Natural killer cell treated with Interleukin-12 subunit alpha and Interleukin-12 subunit beta and Interleukin-15 and Interleukin-18, amount 100 ng/mL, for 72 hours (primary cell): ENCODE measurements at regions not wholly inside any gene's neighbourhood (a gene's known extent, or its start where the extent isn't known, plus 50 kb on each side); places are given as distances from the start of the nearest gene placed in this dataset.

Source experiments
- ATAC-seq, 2 donors: fragments of 150-1000 bp; cut with Tn5 transposase in 1 of 2; sonication (Bioruptor Pico), chemical (Tn5 transposase) in 1 of 2; 2 replicates each; pipeline ENCODE4 v1.10.0; 2021
- DNase-seq: peaks from one replicate; pipeline ENCODE4 v3.0.0; 2022; ENCODE audit warnings: low spot score
- H3K27ac Mint-ChIP-seq, 2 donors: 1 replicate in 1 of 2; 2 replicates in 1 of 2; pipeline ENCODE4 v1.8.0; 2022; ENCODE audit warnings: mixed read lengths in 2 of 2, mild to moderate bottlenecking in 1 of 2, moderate library complexity in 1 of 2
- H3K27me3 Mint-ChIP-seq, 2 donors: 1 replicate in 1 of 2; 2 replicates in 1 of 2; pipeline ENCODE4 v1.8.0; 2022; ENCODE audit warnings: mixed read lengths in 2 of 2
- H3K36me3 Mint-ChIP-seq: one replicate; pipeline ENCODE4 v1.8.0; 2022; ENCODE audit warnings: mixed read lengths
- H3K4me1 Mint-ChIP-seq, 2 donors: 1 replicate in 1 of 2; 2 replicates in 1 of 2; pipeline ENCODE4 v1.8.0; 2022; ENCODE audit warnings: low read depth in 2 of 2, mixed read lengths in 2 of 2, mild to moderate bottlenecking in 1 of 2
- H3K4me3 Mint-ChIP-seq: one replicate; pipeline ENCODE4 v1.8.0; 2022; ENCODE audit warnings: mixed read lengths
- H3K9me3 Mint-ChIP-seq: 2 replicates; pipeline ENCODE4 v1.8.0; 2022; ENCODE audit warnings: mixed read lengths

- H3K4me1 Mint-ChIP-seq: peaks cover 32 to 44% of the 10 kb centered on the region in 2 donors
- H3K36me3 Mint-ChIP-seq: no peaks in the 10 kb centered on the region
- DNase-seq (no peak), ATAC-seq (peak in 1 of 2 donors; percentile 31)
- H3K9me3 Mint-ChIP-seq: no peaks in the 10 kb centered on the region
- H3K27ac Mint-ChIP-seq: peak overlapping the region; percentile 38 to 66
- peak overlapping the region; percentile 70 for H3K4me3 Mint-ChIP-seq
- no peaks in the 10 kb centered on the region for H3K27me3 Mint-ChIP-seq
These were observed 64.5 kb downstream of the C9orf152 start for GRCh38 chr9:110143485-110143884.

- Mint-ChIP-seq H3K4me1 (peaks cover 34 to 49% of the 10 kb centered on the region in 2 donors), H3K36me3 (no peaks in the 10 kb centered on the region)
These were observed 63.9 kb downstream of the C9orf152 start for GRCh38 chr9:110143950-110144545.

GRCh38 chr9:110146373-110146772 lies 61.6 kb downstream of the C9orf152 start:
- H3K36me3 Mint-ChIP-seq: peaks cover 5% of the 10 kb centered on the region
- H3K27ac Mint-ChIP-seq: peak overlapping the region; percentile 48 to 92
- no peaks in the 10 kb centered on the region for H3K9me3 Mint-ChIP-seq
- H3K27me3 Mint-ChIP-seq: no peaks in the 10 kb centered on the region
- DNase-seq (no peak), ATAC-seq (no peak)
- H3K4me1 Mint-ChIP-seq: peaks cover 51 to 71% of the 10 kb centered on the region in 2 donors
- H3K4me3 Mint-ChIP-seq: no peak overlapping the region

More at GRCh38 chr9:110143950-110144545, 63.9 kb downstream of the C9orf152 start:
- no peak for DNase-seq
- H3K9me3 Mint-ChIP-seq: no peaks in the 10 kb centered on the region
- H3K4me3 Mint-ChIP-seq: peak overlapping the region; percentile 70
- H3K27me3 Mint-ChIP-seq: no peaks in the 10 kb centered on the region
- ATAC-seq: peak; percentile 65 to 68
- peak overlapping the region; percentile 38 to 66 for H3K27ac Mint-ChIP-seq

GRCh38 chr9:110148384-110148783 lies 59.6 kb downstream of the C9orf152 start:
- Mint-ChIP-seq H3K27me3 (no peaks in the 10 kb centered on the region), H3K27ac (peak overlapping the region; percentile 67 to 92), H3K9me3 (no peaks in the 10 kb centered on the region), H3K4me1 (peaks cover 45 to 69% of the 10 kb centered on the region in 2 donors), H3K4me3 (peak overlapping the region; percentile 85), H3K36me3 (peaks cover 5% of the 10 kb centered on the region)
- DNase-seq (no peak), ATAC-seq (peak; percentile 88 to 93)

GRCh38 chr9:110148891-110149290 lies 59.1 kb downstream of the C9orf152 start:
- H3K27ac Mint-ChIP-seq: peak overlapping the region; percentile 67 to 92
- H3K4me1 Mint-ChIP-seq: peaks cover 40 to 64% of the 10 kb centered on the region in 2 donors
- peak overlapping the region; percentile 85 for H3K4me3 Mint-ChIP-seq
- no peaks in the 10 kb centered on the region for H3K27me3 Mint-ChIP-seq
- no peaks in the 10 kb centered on the region for H3K9me3 Mint-ChIP-seq
- peaks cover 5% of the 10 kb centered on the region for H3K36me3 Mint-ChIP-seq
- no peak for ATAC-seq
- DNase-seq: no peak
